ENCODE measurements at regions not wholly inside any gene's neighbourhood (a gene's known extent, or its start where the extent isn't known, plus 50 kb on each side); places are given as distances from the start of the nearest gene placed in this dataset.

DNA sequence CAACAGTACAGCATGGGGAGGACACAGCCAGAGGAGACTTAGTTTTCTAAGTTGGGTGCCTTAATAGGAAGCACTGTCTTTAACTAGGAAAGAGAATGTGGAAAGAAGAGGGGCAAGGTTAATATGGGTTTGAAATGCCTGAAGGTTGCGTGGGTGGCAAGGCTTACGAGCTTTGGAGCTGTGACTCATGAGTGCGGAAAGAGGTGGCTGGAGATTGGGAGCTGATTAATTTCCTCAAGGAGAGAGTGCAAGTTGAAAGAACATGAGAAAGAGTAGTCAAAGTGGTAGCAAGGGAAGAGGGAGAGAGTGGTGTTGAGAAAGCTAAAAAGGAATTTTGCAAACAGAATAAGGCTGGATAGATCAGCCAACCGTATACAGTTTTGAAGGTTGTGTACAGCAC, 157.5 kb upstream of the ADRA1D start:
- ATAC-seq = no peak
- TF ChIP-seq ZNF70 (CRISPR knock-in tag; IDR thresholded peaks at IDR 0.05) = no peak
- no peak for TF ChIP-seq TCF4 (CRISPR knock-in tag; IDR thresholded peaks at IDR 0.05; ENCODE audit: borderline replicate concordance)
- TF ChIP-seq ZC3H10 (CRISPR knock-in tag; IDR thresholded peaks at IDR 0.05) = no peak
- no peak for TF ChIP-seq TOX (CRISPR knock-in tag; IDR thresholded peaks at IDR 0.05; ENCODE audit: borderline replicate concordance)

DNA sequence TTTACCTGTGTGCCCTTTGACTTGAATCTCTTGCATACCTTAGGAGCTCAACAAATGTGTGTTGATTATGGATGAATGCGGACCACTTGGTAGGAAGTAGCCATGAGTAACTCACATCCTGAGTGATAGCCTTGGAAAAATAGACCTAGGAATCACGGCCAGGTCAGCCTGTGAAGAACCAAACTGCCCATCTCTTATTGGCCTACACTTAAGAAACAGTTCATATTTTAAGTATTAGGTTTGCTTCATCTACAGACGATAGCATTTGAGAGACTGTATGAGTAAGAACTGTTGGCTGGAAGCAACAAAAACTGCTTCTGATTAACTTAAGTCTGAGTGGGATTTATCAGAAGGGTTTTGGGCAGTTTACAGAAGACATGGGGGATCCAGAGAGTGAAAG, 152.5 kb upstream of the ADRA1D start:
- ATAC-seq = no peak

DNA sequence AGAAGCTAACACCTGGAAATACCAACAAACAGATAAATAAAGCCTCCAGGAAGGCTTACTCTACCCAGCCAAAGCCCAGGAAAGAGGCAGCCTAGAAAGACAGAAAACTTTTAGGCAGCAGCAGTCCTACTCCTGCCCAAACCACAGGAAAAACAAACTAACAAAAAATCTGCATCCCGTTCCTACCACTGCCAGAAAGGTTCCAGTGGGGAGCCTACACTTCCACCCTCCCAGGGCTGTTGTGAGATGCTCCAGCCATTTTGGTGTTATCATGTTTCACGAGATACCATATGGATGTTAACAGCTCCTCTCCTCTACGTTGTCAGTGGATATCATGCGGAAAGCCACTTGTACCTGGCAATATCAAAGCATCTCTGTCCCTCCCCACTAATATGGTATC, 135.9 kb upstream of the ADRA1D start:
- ATAC-seq = no peak
- TF ChIP-seq, protein P1, sequence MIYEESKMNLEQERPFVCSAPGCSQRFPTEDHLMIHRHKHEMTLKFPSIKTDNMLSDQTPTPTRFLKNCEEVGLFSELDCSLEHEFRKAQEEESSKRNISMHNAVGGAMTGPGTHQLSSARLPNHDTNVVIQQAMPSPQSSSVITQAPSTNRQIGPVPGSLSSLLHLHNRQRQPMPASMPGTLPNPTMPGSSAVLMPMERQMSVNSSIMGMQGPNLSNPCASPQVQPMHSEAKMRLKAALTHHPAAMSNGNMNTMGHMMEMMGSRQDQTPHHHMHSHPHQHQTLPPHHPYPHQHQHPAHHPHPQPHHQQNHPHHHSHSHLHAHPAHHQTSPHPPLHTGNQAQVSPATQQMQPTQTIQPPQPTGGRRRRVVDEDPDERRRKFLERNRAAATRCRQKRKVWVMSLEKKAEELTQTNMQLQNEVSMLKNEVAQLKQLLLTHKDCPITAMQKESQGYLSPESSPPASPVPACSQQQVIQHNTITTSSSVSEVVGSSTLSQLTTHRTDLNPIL (CRISPR knock-in tag; IDR thresholded peaks at IDR 0.05; ENCODE audit: low read depth) = no peak
- TF ChIP-seq ZFP3 (CRISPR knock-in tag; IDR thresholded peaks at IDR 0.05) (no peak), ESRRG (CRISPR knock-in tag; IDR thresholded peaks at IDR 0.05) (no peak)

More for the DNA sequence above, 152.5 kb upstream of the ADRA1D start:
- TF ChIP-seq, protein P1 (CRISPR knock-in tag; IDR thresholded peaks at IDR 0.05; ENCODE audit: low read depth) = no peak
- TF ChIP-seq ZNF8 (CRISPR knock-in tag; IDR thresholded peaks at IDR 0.05) (no peak), GLIS3 (CRISPR knock-in tag; IDR thresholded peaks at IDR 0.05) (no peak)
- TF ChIP-seq, protein P2, sequence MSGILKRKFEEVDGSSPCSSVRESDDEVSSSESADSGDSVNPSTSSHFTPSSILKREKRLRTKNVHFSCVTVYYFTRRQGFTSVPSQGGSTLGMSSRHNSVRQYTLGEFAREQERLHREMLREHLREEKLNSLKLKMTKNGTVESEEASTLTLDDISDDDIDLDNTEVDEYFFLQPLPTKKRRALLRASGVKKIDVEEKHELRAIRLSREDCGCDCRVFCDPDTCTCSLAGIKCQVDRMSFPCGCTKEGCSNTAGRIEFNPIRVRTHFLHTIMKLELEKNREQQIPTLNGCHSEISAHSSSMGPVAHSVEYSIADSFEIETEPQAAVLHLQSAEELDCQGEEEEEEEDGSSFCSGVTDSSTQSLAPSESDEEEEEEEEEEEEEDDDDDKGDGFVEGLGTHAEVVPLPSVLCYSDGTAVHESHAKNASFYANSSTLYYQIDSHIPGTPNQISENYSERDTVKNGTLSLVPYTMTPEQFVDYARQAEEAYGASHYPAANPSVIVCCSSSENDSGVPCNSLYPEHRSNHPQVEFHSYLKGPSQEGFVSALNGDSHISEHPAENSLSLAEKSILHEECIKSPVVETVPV (CRISPR knock-in tag; IDR thresholded peaks at IDR 0.05) = no peak

DNA sequence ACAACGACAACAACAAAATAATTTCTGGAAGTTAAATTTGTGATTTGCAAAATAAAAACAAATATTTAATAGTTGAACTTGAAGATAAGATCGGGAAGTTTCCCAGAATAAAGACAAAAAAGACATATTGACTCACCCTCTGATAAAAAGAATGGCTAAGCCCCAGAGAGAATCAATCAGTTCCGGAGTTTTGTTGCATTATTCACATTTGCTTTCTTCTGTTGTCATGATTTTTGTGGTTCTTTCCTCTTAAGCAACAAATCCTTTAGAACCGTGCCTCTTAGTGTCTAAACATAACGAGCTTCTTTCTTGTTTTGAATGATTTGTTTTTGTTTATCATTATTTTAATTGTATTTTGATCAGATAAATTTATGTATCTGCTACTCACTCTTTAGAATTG, 134.9 kb upstream of the ADRA1D start:
- no peak for ATAC-seq

More for the DNA sequence above, 134.9 kb upstream of the ADRA1D start:
- TF ChIP-seq CSDC2 (CRISPR knock-in tag; IDR thresholded peaks at IDR 0.05) = no peak
- no peak for TF ChIP-seq PPARA (CRISPR knock-in tag; IDR thresholded peaks at IDR 0.05; ENCODE audit: borderline replicate concordance)
- TF ChIP-seq, protein P1 (CRISPR knock-in tag; IDR thresholded peaks at IDR 0.05; ENCODE audit: low read depth) = no peak
- TF ChIP-seq ZNF70 (CRISPR knock-in tag; IDR thresholded peaks at IDR 0.05) = no peak
- no peak for TF ChIP-seq TOX (CRISPR knock-in tag; IDR thresholded peaks at IDR 0.05; ENCODE audit: borderline replicate concordance)
- TF ChIP-seq OSR1 (CRISPR knock-in tag; IDR thresholded peaks at IDR 0.05) = no peak
- no peak for TF ChIP-seq ISL1 (CRISPR knock-in tag; IDR thresholded peaks at IDR 0.05)
- TF ChIP-seq BACH2 (CRISPR knock-in tag; IDR thresholded peaks at IDR 0.05; ENCODE audit: borderline replicate concordance) = no peak
- no peak for TF ChIP-seq ZFP3 (CRISPR knock-in tag; IDR thresholded peaks at IDR 0.05)
- TF ChIP-seq, protein P3, sequence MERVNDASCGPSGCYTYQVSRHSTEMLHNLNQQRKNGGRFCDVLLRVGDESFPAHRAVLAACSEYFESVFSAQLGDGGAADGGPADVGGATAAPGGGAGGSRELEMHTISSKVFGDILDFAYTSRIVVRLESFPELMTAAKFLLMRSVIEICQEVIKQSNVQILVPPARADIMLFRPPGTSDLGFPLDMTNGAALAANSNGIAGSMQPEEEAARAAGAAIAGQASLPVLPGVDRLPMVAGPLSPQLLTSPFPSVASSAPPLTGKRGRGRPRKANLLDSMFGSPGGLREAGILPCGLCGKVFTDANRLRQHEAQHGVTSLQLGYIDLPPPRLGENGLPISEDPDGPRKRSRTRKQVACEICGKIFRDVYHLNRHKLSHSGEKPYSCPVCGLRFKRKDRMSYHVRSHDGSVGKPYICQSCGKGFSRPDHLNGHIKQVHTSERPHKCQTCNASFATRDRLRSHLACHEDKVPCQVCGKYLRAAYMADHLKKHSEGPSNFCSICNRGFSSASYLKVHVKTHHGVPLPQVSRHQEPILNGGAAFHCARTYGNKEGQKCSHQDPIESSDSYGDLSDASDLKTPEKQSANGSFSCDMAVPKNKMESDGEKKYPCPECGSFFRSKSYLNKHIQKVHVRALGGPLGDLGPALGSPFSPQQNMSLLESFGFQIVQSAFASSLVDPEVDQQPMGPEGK (CRISPR knock-in tag; IDR thresholded peaks at IDR 0.05; ENCODE audit: borderline replicate concordance) = no peak
- TF ChIP-seq, protein P2 (CRISPR knock-in tag; IDR thresholded peaks at IDR 0.05) = no peak
- TF ChIP-seq, protein P4, sequence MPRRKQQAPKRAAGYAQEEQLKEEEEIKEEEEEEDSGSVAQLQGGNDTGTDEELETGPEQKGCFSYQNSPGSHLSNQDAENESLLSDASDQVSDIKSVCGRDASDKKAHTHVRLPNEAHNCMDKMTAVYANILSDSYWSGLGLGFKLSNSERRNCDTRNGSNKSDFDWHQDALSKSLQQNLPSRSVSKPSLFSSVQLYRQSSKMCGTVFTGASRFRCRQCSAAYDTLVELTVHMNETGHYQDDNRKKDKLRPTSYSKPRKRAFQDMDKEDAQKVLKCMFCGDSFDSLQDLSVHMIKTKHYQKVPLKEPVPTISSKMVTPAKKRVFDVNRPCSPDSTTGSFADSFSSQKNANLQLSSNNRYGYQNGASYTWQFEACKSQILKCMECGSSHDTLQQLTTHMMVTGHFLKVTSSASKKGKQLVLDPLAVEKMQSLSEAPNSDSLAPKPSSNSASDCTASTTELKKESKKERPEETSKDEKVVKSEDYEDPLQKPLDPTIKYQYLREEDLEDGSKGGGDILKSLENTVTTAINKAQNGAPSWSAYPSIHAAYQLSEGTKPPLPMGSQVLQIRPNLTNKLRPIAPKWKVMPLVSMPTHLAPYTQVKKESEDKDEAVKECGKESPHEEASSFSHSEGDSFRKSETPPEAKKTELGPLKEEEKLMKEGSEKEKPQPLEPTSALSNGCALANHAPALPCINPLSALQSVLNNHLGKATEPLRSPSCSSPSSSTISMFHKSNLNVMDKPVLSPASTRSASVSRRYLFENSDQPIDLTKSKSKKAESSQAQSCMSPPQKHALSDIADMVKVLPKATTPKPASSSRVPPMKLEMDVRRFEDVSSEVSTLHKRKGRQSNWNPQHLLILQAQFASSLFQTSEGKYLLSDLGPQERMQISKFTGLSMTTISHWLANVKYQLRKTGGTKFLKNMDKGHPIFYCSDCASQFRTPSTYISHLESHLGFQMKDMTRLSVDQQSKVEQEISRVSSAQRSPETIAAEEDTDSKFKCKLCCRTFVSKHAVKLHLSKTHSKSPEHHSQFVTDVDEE (CRISPR knock-in tag; IDR thresholded peaks at IDR 0.05) = no peak
- TF ChIP-seq, protein P5, sequence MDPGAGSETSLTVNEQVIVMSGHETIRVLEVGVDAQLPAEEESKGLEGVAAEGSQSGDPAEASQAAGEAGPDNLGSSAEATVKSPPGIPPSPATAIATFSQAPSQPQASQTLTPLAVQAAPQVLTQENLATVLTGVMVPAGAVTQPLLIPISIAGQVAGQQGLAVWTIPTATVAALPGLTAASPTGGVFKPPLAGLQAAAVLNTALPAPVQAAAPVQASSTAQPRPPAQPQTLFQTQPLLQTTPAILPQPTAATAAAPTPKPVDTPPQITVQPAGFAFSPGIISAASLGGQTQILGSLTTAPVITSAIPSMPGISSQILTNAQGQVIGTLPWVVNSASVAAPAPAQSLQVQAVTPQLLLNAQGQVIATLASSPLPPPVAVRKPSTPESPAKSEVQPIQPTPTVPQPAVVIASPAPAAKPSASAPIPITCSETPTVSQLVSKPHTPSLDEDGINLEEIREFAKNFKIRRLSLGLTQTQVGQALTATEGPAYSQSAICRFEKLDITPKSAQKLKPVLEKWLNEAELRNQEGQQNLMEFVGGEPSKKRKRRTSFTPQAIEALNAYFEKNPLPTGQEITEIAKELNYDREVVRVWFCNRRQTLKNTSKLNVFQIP (CRISPR knock-in tag; IDR thresholded peaks at IDR 0.05; ENCODE audit: borderline replicate concordance, low read depth) = no peak
- no peak for TF ChIP-seq ARNTL (CRISPR knock-in tag; IDR thresholded peaks at IDR 0.05; ENCODE audit: borderline replicate concordance, low read depth)
- no peak for TF ChIP-seq ZFP30 (CRISPR knock-in tag; IDR thresholded peaks at IDR 0.05)
- TF ChIP-seq ZNF8 (CRISPR knock-in tag; IDR thresholded peaks at IDR 0.05) = no peak
- TF ChIP-seq ZC3H10 (CRISPR knock-in tag; IDR thresholded peaks at IDR 0.05) = no peak
- TF ChIP-seq ESRRG (CRISPR knock-in tag; IDR thresholded peaks at IDR 0.05) = no peak
